Lung (tissue), 11 donors: ENCODE measurements at regions not wholly inside any gene's neighbourhood (a gene's known extent, or its start where the extent isn't known, plus 50 kb on each side); places are given as distances from the start of the nearest gene placed in this dataset.

Experiments used
- ATAC-seq: fragments of 200-7000 bp; cut with Tn5 transposase; one replicate; pipeline ENCODE4 v1.9.1; 2020; ENCODE audit warnings: moderate number of reproducible peaks; ENCODE audit not compliant: insufficient read depth, low FRiP score
- DNase-seq, 3 donors: peaks; one replicate each; pipeline ENCODE4 v3.0.0-alpha.2; 2013 to 2017
- H3K27ac ChIP-seq, 2 donors: one replicate each; pipeline ENCODE4 v1.5.1; 2013; ENCODE audit warnings: mild to moderate bottlenecking in 2 of 2, moderate library complexity in 2 of 2, control low read depth in 1 of 2, inconsistent platforms in 1 of 2, low read depth in 1 of 2, low read length in 1 of 2
- H3K27me3 ChIP-seq, 3 donors: one replicate each; pipeline ENCODE4 v1.5.1; 2013; ENCODE audit warnings: low read length in 2 of 3; ENCODE audit not compliant: control insufficient read depth in 3 of 3, insufficient read depth in 3 of 3
- H3K36me3 ChIP-seq, 4 donors: one replicate each; pipeline ENCODE4 v1.5.1; 2013; ENCODE audit warnings: low read length in 4 of 4, mild to moderate bottlenecking in 1 of 4, moderate library complexity in 1 of 4; ENCODE audit not compliant: control insufficient read depth in 4 of 4, insufficient read depth in 4 of 4
- H3K4me1 ChIP-seq, 5 donors: one replicate each; pipeline ENCODE4 v1.5.1; 2013; ENCODE audit warnings: low read length in 5 of 5, mild to moderate bottlenecking in 2 of 5, moderate library complexity in 1 of 5; ENCODE audit not compliant: control insufficient read depth in 5 of 5, insufficient read depth in 5 of 5
- H3K4me3 ChIP-seq: one replicate; pipeline ENCODE4 v1.5.1; 2013; ENCODE audit warnings: mild to moderate bottlenecking, control low read depth, moderate library complexity
- H3K9ac ChIP-seq, 2 donors: one replicate each; pipeline ENCODE4 v1.5.1; 2013; ENCODE audit warnings: low read length in 2 of 2, control low read depth in 1 of 2; ENCODE audit not compliant: insufficient read depth in 1 of 2
- H3K9me3 ChIP-seq, 4 donors: one replicate each; pipeline ENCODE4 v1.5.1; 2013; ENCODE audit warnings: low read length in 3 of 4, mild to moderate bottlenecking in 1 of 4, moderate library complexity in 1 of 4; ENCODE audit not compliant: control insufficient read depth in 4 of 4, insufficient read depth in 3 of 4
- CTCF ChIP-seq: IDR thresholded peaks from 2 replicates; pipeline ENCODE4 v1.5.1; 2012; ENCODE audit warnings: mild to moderate bottlenecking; ENCODE audit errors: control extremely low read depth, extremely low read depth
- WGBS, 2 donors: extraction: QIAGEN DNeasy Blood & Tissue Kit; methylation state at CpG; one replicate each; pipeline ENCODE4 v1.1.7; 2013; 5-methylcytosine and 5-hydroxymethylcytosine counted together
- donor health status: control.
- donor health status: control.
- donor health status: Bipolar disorder and iron deficiency.
- donor health status: healthy.
- donor health status: DM: yes; HTN: yes; CAD: no.

- Histone ChIP-seq H3K9me3 (no peaks in the 10 kb centered on the region), H3K4me1 (peaks cover 0 to 22% (median 0%) of the 10 kb centered on the region in 5 donors), H3K9ac (no peak overlapping the region), H3K36me3 (no peaks in the 10 kb centered on the region), H3K4me3 (no peak overlapping the region), H3K27me3 (no peaks in the 10 kb centered on the region), H3K27ac (no peak overlapping the region)
- DNase-seq, result no peak
- no peak for TF ChIP-seq CTCF
- 89 to 99% methylated on average over 2 of the region's 2 CpGs for WGBS, 2 donors
- no peak for ATAC-seq
Observed at GRCh38 chr1:82706741-82707140, 906.0 kb downstream of the ADGRL2 start.

GRCh38 chr1:82704966-82705365 lies 904.2 kb downstream of the ADGRL2 start:
- Histone ChIP-seq H3K9me3 (no peaks in the 10 kb centered on the region), H3K9ac (no peak overlapping the region), H3K27me3 (no peaks in the 10 kb centered on the region), H3K27ac (no peak overlapping the region), H3K4me1 (peaks cover 0 to 22% (median 0%) of the 10 kb centered on the region in 5 donors), H3K36me3 (no peaks in the 10 kb centered on the region), H3K4me3 (no peak overlapping the region)
- DNase-seq (peak in 2 of 3 donors; percentile 25 to 52), ATAC-seq (no peak)
- no peak for TF ChIP-seq CTCF

- Histone ChIP-seq H3K27me3 (no peaks in the 10 kb centered on the region), H3K4me3 (no peak overlapping the region), H3K9me3 (no peaks in the 10 kb centered on the region), H3K27ac (no peak overlapping the region), H3K4me1 (peaks cover 0 to 22% (median 0%) of the 10 kb centered on the region in 5 donors), H3K9ac (no peak overlapping the region), H3K36me3 (no peaks in the 10 kb centered on the region)
- ATAC-seq (no peak), DNase-seq (peak in 2 of 3 donors; percentile 65 to 67)
- 29 to 36% methylated on average over 3 of the region's 3 CpGs for whole genome bisulfite sequencing, 2 donors
- no peak for TF ChIP-seq CTCF
Observed at GRCh38 chr1:82704393-82704792, 903.7 kb downstream of the ADGRL2 start.

- Histone ChIP-seq H3K27me3 (no peaks in the 10 kb centered on the region), H3K9me3 (no peaks in the 10 kb centered on the region), H3K9ac (no peak overlapping the region), H3K4me1 (peaks cover 0 to 22% (median 0%) of the 10 kb centered on the region in 5 donors), H3K36me3 (no peaks in the 10 kb centered on the region), H3K4me3 (no peak overlapping the region), H3K27ac (no peak overlapping the region)
- DNase-seq (peak in 2 of 3 donors; percentile 60 to 67), ATAC-seq (no peak)
- no peak for TF ChIP-seq CTCF
Observed at GRCh38 chr1:82703951-82704350, 903.2 kb downstream of the ADGRL2 start.
